ENCODE measurements at regions not wholly inside any gene's neighbourhood (a gene's known extent, or its start where the extent isn't known, plus 50 kb on each side); places are given as distances from the start of the nearest gene placed in this dataset.

DNA sequence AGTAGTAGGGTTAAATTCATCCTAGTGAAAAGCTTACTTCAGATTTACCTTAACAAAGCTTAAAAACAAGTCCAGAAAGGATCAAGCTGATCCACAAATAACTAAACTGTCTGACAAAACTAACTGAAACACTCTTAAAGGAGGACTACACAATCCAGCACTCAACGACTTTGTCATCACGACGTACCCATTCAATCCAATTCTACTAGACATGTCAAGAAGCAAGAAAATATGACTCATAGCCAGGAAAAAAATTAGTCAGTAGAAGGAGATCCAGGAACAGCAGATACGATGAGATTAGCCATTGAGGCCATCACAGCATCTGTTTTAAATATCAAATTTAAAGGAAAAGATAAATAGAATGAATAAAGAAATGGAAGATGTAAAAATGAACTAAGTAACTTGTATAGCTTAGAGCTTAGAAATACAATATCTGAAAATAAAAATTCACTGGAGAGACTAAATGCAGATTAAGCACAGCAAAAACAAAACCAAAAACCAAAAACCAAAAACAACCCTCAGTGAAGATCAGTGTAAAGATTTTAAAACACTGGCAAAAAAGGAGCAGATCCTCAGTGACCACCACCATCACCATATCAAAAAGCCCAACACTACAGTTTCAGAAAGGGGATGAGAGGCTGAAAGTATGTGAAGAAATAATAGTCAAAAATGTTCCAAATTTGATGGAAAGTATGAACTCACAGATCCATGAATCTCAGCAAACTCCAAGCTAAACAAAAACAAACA, 95.0 kb upstream of the CCND2 start:
- TF ChIP-seq, protein P1, sequence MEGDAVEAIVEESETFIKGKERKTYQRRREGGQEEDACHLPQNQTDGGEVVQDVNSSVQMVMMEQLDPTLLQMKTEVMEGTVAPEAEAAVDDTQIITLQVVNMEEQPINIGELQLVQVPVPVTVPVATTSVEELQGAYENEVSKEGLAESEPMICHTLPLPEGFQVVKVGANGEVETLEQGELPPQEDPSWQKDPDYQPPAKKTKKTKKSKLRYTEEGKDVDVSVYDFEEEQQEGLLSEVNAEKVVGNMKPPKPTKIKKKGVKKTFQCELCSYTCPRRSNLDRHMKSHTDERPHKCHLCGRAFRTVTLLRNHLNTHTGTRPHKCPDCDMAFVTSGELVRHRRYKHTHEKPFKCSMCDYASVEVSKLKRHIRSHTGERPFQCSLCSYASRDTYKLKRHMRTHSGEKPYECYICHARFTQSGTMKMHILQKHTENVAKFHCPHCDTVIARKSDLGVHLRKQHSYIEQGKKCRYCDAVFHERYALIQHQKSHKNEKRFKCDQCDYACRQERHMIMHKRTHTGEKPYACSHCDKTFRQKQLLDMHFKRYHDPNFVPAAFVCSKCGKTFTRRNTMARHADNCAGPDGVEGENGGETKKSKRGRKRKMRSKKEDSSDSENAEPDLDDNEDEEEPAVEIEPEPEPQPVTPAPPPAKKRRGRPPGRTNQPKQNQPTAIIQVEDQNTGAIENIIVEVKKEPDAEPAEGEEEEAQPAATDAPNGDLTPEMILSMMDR (IDR thresholded peaks at IDR 0.05; ENCODE audit: insufficient read depth, low read depth, low read length) = no peak
- ChIA-PET CTCF (interaction anchor here (0.6 kb wide), 1 partner anchor 61 kb away, joined by 3 read pairs; no protein-coding TSS in a partner anchor), POLR2A (no interaction called here)
- no peaks in the 10 kb centered on the region for H3K36me3 ChIP-seq (ENCODE audit: control insufficient read depth, insufficient read depth, low read length)
- H3K4me3 ChIP-seq (ENCODE audit: low read depth, low read length) = no peak overlapping the region
- no peaks in the 10 kb centered on the region for H3K27me3 ChIP-seq (ENCODE audit: control insufficient read depth, insufficient read depth, low read length)
- DNase-seq (ENCODE audit: low read depth) = no peak

DNA sequence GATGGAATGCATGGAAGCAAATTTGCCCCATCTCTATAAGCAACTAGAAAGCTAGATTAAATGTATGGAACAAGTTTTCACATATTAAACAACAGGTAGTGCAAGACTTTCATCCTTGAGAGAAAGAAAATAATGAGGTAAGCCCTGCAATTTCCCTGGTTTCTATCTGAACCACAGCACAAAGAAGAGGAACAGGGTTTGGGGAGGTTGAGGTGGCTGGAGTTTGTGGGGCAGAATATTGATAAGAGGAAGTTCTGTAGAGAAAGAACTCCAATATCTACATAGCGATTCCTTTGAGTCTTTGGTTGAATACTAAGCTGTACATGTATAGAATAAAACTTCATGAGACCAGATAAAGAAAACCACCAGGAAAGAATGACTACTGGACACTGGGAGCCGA, 96.3 kb upstream of the CCND2 start:
- Histone ChIP-seq H3K4me3 (ENCODE audit: low read depth, low read length) (no peak overlapping the region), H3K36me3 (ENCODE audit: control insufficient read depth, insufficient read depth, low read length) (no peaks in the 10 kb centered on the region), H3K27me3 (ENCODE audit: control insufficient read depth, insufficient read depth, low read length) (no peaks in the 10 kb centered on the region)
- ChIA-PET POLR2A (no interaction called here), CTCF (no interaction called here)
- no peak for DNase-seq (ENCODE audit: low read depth)
- TF ChIP-seq, protein P1 (IDR thresholded peaks at IDR 0.05; ENCODE audit: insufficient read depth, low read depth, low read length) = no peak

DNA sequence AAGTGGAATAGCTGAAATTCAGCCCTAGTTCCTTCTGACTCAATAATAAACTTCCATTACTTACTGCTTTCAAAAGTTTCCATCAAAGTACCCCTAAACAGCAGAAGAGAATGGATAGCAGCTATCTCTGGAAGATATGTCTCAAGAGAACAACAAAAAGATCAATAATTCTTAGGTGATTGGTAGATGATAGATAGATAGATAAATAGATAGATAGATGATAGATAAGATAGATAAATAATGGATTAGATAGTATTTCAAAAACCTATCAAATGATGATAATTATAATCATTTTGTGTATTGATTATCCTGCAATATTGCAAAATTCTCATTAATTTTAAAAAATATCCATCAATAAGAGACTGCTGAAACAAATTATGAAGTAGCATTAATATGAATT, 97.4 kb upstream of the CCND2 start:
- no peak overlapping the region for H3K4me3 ChIP-seq (ENCODE audit: low read depth, low read length)
- no peaks in the 10 kb centered on the region for H3K36me3 ChIP-seq (ENCODE audit: control insufficient read depth, insufficient read depth, low read length)
- DNase-seq (ENCODE audit: low read depth) = no peak
- ChIA-PET POLR2A (no interaction called here), CTCF (interaction anchor here (1.6 kb wide), 1 partner anchor 18 kb away, joined by 6 read pairs; no protein-coding TSS in a partner anchor)
- H3K27me3 ChIP-seq (ENCODE audit: control insufficient read depth, insufficient read depth, low read length) = no peaks in the 10 kb centered on the region
- TF ChIP-seq, protein P1 (IDR thresholded peaks at IDR 0.05; ENCODE audit: insufficient read depth, low read depth, low read length) = no peak

DNA sequence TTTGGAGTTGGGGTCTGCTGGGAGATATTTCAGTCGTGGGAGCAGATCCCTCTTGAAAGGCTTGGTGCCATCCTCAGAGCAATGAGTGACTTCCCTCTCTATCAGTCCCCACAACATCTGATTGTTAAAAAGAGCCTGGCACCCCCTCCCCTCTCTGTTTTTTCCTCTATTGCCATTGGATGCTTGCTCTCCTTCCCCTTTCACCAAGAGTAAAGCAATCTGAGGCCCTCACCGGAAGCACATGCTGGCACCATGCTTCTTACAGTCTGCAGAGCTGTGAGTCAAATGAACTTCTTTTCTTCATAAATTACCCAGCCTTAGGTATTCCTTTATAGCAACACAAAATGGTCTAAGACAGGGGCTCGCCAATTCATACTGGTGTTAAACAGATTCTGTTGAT, 99.1 kb upstream of the CCND2 start:
- Histone ChIP-seq H3K27me3 (ENCODE audit: control insufficient read depth, insufficient read depth, low read length) (no peaks in the 10 kb centered on the region), H3K4me3 (ENCODE audit: low read depth, low read length) (no peak overlapping the region), H3K36me3 (ENCODE audit: control insufficient read depth, insufficient read depth, low read length) (no peaks in the 10 kb centered on the region)
- CTCF ChIA-PET = no interaction called here
- POLR2A ChIA-PET = no interaction called here
- TF ChIP-seq, protein P1 (IDR thresholded peaks at IDR 0.05; ENCODE audit: insufficient read depth, low read depth, low read length) = no peak
- no peak for DNase-seq (ENCODE audit: low read depth)

DNA sequence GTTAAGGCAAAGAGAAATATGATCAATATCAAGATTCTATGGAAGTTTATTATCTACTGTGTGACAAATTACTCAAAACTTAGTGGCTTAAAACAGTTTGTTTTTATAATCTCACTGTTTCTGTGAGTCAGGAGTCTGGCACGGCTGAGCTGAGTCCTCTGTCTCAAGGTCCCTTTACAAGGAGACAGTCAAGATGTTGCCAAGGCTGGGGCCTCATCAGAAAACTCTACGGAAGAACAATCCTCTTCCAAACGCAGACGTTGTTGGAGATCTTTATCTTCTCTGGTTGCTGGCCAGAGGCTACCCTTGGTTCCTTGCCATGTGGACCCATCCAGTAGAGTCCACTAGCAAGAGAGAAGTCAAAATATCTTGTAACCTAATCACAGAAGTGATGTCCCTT, 100.6 kb upstream of the CCND2 start:
- ChIA-PET CTCF (no interaction called here), POLR2A (no interaction called here)
- Histone ChIP-seq H3K27me3 (ENCODE audit: control insufficient read depth, insufficient read depth, low read length) (no peaks in the 10 kb centered on the region), H3K36me3 (ENCODE audit: control insufficient read depth, insufficient read depth, low read length) (no peaks in the 10 kb centered on the region), H3K4me3 (ENCODE audit: low read depth, low read length) (no peak overlapping the region)
- TF ChIP-seq, protein P1 (IDR thresholded peaks at IDR 0.05; ENCODE audit: insufficient read depth, low read depth, low read length) = no peak
- DNase-seq (ENCODE audit: low read depth) = no peak
